PC-3 (cell line): ENCODE measurements at regions not wholly inside any gene's neighbourhood (a gene's known extent, or its start where the extent isn't known, plus 50 kb on each side); places are given as distances from the start of the nearest gene placed in this dataset.

ENCODE experiments used
- EZH2 ChIP-seq: fragments of 300-600 bp; sonication (generic); IDR thresholded peaks from one replicate; pipeline ENCODE4 v1.6.1; 2017; ENCODE audit warnings: antibody characterized with exemption, mild to moderate bottlenecking, low read length; ENCODE audit not compliant: unreplicated experiment
- TF ChIP-seq, protein P1 (sequence below): fragments of 300-600 bp; sonication (generic); conservative IDR thresholded peaks from 2 replicates; pipeline ENCODE4 v1.5.1; 2017; ENCODE audit warnings: antibody characterized with exemption, low read depth, mild to moderate bottlenecking, low read length

DNA sequence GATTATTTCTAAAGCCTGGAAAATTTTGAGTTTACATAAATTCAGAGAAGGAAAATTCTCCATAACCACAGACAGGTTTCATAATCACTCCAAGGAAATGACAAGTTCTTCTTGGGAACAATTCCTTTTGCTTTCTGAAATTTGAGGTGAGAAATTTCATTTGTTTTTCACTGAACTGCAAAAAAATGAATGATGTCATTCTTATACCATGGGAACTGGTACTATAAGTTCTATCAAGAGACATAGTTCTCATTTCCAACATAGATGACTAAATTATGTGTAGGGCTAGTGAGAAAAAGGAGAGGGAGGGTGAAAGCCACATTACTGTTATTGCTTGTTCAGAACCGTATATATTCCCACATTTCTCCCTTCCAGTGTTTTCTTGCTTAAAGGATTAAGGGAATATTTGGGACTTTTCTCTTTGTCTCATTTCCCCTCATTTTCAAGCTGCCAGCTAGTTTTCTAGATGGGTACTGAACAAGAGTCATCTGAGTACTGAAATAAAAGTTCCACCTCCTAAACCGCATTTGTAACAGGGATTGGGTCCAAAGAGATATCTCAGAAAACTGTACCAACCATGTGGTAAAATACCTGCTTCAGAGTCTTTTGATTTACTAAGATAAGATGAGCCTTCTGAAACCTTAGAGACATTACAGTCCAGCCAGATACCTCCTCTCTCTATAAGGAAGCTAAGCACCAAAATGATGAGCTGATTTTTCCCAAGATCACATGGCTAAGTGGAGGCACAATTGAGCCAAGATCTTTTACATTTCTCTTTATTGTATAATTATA is 144.3 kb upstream of the PRDM1 start:
- TF ChIP-seq, protein P1, sequence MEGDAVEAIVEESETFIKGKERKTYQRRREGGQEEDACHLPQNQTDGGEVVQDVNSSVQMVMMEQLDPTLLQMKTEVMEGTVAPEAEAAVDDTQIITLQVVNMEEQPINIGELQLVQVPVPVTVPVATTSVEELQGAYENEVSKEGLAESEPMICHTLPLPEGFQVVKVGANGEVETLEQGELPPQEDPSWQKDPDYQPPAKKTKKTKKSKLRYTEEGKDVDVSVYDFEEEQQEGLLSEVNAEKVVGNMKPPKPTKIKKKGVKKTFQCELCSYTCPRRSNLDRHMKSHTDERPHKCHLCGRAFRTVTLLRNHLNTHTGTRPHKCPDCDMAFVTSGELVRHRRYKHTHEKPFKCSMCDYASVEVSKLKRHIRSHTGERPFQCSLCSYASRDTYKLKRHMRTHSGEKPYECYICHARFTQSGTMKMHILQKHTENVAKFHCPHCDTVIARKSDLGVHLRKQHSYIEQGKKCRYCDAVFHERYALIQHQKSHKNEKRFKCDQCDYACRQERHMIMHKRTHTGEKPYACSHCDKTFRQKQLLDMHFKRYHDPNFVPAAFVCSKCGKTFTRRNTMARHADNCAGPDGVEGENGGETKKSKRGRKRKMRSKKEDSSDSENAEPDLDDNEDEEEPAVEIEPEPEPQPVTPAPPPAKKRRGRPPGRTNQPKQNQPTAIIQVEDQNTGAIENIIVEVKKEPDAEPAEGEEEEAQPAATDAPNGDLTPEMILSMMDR: no peak
- no peak for TF ChIP-seq EZH2
